GM12865 (cell line): ENCODE measurements at regions not wholly inside any gene's neighbourhood (a gene's known extent, or its start where the extent isn't known, plus 50 kb on each side); places are given as distances from the start of the nearest gene placed in this dataset.

Source experiments
- DNase-seq: peaks from one replicate; pipeline ENCODE4 v3.0.0; 2010; ENCODE audit warnings: low read depth
- H3K4me3 ChIP-seq: 2 replicates; pipeline ENCODE4 v1.5.1; 2011; ENCODE audit warnings: mild to moderate bottlenecking, low read depth, low read length, control low read depth
- TF ChIP-seq, protein P1 (sequence below): IDR thresholded peaks from 2 replicates; pipeline ENCODE4 v1.5.1; 2011; ENCODE audit warnings: low read length, control low read depth, low read depth, inconsistent platforms; ENCODE audit not compliant: insufficient read depth; ENCODE audit errors: missing control alignments

DNA sequence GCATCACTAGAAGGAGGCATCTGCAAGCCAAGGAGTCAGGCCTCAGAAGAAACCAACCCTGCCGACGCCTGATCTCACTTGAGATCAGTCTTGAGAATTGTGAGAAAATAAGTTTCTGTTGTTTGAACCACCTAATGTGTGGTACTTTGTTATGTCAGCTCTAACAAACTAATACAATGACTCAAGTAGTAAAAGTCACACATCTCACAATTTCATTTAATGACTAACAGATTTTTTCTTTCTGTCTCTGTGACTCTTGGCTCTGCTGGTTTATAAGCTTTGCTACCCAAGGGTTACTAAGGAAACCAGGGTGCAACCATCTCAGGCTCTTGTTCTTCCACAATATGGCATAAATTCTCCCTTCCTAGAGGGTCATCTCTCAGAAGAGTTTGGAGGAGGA is 315.8 kb upstream of the GRAMD2B start:
- TF ChIP-seq, protein P1, sequence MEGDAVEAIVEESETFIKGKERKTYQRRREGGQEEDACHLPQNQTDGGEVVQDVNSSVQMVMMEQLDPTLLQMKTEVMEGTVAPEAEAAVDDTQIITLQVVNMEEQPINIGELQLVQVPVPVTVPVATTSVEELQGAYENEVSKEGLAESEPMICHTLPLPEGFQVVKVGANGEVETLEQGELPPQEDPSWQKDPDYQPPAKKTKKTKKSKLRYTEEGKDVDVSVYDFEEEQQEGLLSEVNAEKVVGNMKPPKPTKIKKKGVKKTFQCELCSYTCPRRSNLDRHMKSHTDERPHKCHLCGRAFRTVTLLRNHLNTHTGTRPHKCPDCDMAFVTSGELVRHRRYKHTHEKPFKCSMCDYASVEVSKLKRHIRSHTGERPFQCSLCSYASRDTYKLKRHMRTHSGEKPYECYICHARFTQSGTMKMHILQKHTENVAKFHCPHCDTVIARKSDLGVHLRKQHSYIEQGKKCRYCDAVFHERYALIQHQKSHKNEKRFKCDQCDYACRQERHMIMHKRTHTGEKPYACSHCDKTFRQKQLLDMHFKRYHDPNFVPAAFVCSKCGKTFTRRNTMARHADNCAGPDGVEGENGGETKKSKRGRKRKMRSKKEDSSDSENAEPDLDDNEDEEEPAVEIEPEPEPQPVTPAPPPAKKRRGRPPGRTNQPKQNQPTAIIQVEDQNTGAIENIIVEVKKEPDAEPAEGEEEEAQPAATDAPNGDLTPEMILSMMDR = no peak
- no peak overlapping the region for H3K4me3 ChIP-seq
- DNase-seq = no peak

DNA sequence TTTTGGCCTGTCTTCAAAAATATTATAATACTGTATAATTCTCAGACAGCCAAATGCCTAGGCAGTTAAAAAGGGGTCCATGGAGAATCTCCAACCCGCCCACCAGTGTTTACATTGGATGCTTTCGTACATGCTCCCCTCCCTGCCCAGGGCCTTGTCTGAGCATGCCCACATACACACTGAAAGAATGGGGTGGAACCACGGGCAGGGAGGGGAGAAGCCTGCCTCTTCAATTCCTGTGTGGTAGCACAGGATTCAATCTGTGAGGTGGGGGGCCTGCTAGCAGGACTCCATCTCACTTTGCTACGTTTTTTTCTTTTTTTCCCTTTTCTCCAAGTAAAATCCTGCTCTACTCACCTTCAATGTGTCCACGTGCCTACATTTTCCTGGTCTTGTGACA is 314.7 kb upstream of the GRAMD2B start:
- TF ChIP-seq, protein P1 = no peak
- H3K4me3 ChIP-seq = no peak overlapping the region
- no peak for DNase-seq

DNA sequence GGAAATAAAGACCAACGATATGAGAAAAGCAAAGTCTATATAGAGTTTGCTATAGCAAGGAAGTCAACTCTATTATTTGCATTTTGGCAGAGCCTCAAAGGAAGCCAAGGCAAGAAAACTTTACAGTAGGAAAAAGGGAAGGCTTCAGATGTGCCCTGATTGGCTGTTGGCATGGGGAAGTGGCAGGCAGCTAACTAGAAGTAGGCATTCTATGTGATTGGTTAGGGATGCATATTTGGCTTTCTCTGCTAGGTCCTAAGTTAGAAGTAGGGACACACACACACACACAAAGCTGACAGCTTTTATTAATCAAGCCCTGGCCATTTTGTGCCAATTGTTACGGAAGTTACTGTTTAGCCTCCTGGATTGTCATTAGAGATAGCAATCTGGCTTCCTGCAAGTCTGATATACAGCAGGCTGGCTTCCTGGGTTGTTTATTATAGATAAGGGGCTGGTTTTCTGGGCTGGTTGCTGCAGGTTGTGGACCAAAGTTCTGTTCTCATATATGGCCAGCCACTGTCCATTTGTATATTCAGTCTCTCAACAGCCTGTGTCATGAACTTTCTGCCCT is 308.1 kb upstream of the GRAMD2B start:
- no peak for DNase-seq
- TF ChIP-seq, protein P1 = no peak
- no peak overlapping the region for H3K4me3 ChIP-seq

DNA sequence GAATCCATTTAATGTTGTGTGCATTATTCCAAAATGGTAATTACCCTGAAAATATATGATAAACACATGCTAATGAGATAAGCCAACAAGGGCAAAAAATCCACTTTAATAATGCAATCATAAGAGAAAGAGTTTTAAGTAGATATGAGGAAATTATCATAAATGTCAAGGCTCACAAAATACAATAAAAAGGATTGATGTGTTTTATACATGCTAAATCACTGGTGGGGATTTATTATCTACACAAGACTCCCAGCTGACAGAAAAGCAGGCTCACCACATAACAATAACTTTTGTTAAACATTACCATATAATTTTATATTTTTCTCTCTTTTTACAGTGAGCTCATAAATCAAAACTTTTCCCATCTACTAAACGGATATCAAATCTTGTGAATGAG is 306.2 kb upstream of the GRAMD2B start:
- TF ChIP-seq, protein P1 = no peak
- no peak overlapping the region for H3K4me3 ChIP-seq
- DNase-seq = no peak

DNA sequence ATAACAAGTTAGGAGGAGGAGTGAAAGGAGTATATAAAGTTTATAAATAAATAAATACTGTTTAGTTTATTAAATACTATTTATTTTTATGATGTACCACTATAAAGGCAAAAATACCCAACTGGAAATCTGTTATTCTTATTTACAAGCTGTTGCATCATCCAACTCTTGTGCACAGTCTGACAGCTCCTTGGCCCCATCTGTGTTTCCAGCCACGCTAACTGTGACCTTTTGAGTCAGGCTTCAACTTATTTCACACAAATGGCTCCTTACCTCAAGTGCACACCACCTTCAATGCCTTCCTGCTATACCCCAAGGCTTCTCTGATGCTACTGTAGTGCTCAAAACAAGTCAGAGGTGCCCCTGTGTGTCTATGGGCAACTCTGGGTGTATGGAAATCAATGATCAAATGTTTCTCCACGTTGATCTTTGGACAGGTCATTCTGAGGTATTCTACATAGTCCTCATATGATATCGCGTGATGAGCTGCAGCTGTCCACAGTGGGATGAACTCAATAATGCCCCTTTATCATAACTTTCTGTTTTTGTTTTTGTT is 303.2 kb upstream of the GRAMD2B start:
- TF ChIP-seq, protein P1 = no peak
- no peak for DNase-seq
- H3K4me3 ChIP-seq = no peak overlapping the region

DNA sequence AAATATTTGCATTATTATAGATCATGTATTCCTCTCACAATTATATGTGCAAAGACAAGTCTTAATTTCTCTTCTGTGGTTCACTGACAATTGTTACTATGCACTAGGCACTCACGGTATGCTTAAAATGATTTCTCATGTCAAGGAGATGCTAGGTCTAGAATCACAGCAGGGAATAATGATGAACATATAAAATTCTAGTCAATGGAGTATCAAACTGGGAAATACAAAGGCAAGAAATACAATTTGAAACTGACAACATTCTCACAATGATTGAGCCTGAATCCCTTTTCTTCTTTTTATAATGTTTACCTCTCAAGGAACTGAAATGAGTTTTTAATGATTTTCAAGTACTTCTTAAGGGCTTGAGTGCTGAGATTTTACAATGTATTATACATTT is 302.3 kb upstream of the GRAMD2B start:
- TF ChIP-seq, protein P1 = no peak
- no peak for DNase-seq

DNA sequence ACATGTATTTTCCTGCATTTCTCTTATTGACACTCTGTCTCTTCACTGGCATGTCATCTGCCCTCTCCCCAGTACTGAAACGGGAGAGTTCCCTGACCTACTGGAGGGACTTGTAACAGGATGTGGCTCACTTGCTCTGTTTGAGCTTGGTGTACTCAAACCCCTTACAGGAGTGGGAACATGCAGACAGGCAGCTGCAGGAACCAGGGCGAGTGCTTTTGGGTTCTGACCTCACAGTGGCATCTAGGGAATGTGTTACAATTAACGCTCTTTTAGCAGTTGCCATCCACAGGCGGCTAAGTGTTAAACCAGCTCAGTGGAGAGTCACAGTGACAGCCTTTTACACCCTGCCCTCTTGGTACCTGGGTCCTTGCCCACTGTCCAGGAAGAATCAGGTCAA is 300.3 kb upstream of the GRAMD2B start:
- DNase-seq = no peak
- no peak overlapping the region for H3K4me3 ChIP-seq
- TF ChIP-seq, protein P1 = no peak

More for the DNA sequence above, 302.3 kb upstream of the GRAMD2B start:
- no peak overlapping the region for H3K4me3 ChIP-seq
